Lung microvascular endothelial cell (primary cell): ENCODE measurements at regions not wholly inside any gene's neighbourhood (a gene's known extent, or its start where the extent isn't known, plus 50 kb on each side); places are given as distances from the start of the nearest gene placed in this dataset.
"Not testable (repeated sequence)": the region's sequence is repeated elsewhere in the genome, so short reads cannot be mapped to it uniquely, and the experiment has no call there.

ENCODE experiments used
- DNase-seq, 2 donors: peaks; one replicate each; pipeline versions ENCODE4 v3.0.0 to v3.0.0-alpha.2; 2010; ENCODE audit warnings: low read depth in 2 of 2

DNA sequence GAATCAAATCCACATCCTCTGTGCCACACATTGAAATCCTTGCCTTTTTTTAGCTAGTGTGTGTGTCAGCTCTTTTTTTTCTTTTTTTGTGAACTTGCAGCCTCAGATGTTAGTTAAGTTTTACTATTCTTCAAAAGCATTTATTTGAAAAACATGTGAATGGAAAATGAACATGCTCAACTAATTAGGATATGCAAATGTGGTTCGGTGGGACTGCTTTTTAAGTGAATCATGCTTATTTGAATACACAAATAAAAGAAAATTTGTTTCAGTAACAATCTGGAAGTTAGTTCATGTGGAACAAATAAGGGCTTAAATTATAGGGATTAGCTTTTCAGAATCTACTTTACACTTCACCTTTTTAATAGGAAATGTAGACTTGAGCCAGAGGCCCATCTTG lies 751.5 kb upstream of the FAM241A start:
- no peak for DNase-seq

DNA sequence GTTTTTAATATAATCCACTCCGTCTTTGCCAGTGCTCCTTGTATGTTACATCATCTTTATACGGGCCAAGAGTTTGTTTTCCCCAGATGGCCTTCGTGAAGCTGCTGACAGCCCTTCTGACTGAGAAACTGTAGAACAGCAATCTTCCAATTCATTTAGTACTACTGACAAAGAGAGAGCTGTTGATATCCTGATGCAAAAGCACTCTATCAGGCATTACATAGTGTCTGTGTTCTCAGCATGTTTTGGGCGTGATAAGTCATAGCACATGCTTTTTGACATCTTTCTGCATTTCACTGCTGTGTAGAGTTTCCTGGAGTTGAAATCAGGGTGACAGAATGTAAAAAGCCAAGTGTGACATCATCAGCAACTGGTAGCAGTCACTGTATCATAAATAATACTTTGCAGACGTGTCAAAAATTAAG lies 746.3 kb upstream of the FAM241A start:
- no peak for DNase-seq

DNA sequence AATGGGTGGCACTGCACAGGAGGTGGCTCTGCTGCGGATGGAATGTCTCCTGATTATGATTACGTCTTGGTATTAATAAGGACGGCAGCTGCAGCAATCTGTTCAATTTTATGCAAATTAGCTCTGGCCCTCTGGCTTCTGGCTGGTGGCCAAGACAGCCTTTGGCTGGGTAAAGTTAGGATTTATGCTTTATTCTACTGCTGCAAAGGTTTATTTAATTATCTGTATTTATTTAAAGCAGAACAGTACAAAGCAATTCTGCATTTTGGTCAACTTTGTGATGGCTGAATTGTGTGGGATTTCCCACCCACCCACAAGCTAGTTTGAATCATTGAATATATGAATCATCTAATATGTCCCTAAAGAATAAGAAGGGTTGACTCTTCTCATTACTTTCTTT lies 745.6 kb upstream of the FAM241A start:
- DNase-seq: no peak

DNA sequence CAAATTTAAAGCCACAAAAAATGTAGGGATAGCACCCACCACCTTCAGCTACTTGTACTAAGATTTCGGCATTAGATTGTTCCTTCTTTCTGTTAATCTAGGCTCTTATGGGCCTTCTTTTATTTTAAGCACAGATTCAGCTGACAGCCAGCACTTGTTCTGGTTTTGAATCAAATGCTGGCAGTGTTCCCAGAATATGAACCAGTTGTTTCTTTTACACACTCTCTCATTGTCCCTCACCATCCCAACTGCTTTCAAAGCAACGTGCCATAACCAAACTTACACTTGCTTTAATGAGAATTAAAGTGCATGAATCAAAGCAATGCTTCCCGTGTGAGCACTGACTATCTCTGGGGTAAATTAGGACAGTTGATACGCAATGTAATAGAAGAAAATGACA lies 744.5 kb upstream of the FAM241A start:
- DNase-seq: no peak

DNA sequence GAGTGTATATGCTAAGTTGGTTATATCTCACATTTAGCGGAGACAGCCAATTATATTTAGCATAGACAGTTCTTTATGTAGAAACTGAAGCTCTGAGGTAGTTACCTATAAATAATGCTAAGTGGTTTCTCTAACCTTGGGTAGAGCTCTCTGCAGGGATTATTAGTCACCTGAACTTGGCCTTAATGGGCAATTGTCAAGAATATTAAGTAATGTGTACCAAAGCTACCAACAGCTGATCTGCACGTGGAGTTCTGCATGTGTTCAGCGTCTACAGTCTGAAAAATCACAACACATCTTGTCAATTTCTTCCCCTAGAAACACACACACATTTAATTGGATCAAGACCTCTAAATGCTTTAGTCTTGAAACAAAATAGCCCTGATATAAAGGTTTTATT lies 740.6 kb upstream of the FAM241A start:
- DNase-seq: no peak

DNA sequence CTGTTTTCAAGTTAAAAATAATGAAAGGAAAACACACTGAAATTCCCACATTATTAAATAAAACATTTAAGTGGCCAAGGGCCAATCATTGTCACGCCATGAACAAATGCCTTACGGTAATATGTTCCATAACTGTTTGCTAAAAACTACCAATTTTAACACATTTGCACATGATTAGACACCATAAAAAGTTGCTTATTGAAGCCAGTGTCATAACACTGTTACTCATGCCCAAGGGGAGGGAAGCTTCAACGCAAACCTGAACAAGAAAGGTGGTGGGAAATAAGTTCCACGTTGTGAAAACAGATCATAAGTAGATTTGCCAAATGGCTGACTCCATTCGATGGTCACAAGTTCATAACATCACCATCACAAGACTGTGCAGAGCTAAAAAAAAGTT lies 739.3 kb upstream of the FAM241A start:
- no peak for DNase-seq

DNA sequence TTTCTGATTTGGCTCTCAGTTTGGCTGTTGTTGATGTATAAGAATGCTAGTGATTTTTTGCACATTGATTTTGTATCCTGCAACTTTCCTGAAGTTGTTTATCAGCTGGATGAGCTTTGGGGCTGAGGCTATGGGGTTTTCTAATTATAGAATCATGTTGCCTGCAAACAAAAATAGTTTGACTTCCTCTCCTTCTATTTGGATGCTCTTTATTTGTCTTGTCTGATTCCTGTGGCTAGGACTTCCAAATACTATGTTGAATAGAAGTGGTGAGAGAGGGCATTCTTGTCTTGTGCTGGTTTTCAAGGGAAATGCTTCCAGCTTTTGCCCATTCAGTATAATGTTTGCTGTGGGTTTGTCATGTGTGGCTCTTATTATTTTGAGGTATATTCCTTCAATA lies 734.7 kb upstream of the FAM241A start:
- no peak for DNase-seq

DNA sequence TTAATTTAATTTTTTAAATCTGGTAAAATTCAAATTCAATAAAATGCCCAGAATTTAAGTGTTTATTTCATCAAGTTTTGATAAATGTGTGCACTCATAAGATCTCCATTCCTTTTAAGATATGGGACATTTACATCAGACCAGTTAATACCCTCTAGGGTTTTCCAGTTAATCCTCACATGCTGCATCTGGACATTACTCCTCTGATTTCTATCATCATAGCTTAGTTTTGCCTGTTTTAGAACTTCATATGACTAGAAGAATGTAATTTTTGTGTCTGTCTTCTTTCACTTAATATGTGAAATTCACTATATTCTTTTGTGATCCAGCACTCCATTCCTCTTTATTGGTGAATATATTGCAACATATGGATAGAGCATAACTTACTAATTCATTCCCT lies 727.7 kb upstream of the FAM241A start:
- DNase-seq: no peak

DNA sequence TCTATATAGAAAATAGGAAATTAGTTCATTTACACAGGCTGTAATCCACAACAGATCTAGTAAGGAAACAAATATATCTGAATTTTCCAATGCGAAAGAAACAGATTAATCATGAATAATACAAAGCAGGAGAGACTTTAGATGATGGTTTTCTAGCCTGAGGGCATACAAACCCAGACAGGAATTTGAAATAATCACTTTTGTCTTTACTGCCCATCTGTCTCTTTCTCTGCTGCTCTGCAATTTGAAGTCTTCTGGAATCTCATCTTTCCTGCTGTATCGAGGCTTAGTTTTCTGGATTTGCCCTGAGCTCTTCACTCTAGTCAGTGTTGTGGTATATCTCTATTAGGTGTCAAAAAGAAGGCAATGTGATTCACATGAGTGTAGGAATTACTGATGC lies 711.8 kb upstream of the FAM241A start:
- DNase-seq: no peak

DNA sequence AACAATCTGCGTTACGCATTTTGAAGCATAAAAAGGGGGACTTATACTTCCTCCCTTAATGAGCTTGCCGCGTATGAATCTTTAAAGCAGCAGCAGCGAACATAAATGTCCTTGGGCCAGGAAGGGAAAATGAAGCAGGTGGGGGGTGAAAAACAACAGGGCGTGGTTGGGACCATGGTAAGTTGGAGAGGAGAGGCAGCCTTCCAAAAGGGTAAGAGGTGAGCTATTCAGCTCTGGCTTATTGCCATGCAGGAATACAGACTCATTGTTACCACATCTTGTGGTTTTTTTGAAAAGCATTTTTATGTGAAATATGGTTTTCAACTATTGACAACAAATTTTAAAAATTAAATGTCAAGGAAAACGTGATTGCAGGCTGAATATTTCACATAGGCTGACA lies 710.7 kb upstream of the FAM241A start:
- DNase-seq: no peak

DNA sequence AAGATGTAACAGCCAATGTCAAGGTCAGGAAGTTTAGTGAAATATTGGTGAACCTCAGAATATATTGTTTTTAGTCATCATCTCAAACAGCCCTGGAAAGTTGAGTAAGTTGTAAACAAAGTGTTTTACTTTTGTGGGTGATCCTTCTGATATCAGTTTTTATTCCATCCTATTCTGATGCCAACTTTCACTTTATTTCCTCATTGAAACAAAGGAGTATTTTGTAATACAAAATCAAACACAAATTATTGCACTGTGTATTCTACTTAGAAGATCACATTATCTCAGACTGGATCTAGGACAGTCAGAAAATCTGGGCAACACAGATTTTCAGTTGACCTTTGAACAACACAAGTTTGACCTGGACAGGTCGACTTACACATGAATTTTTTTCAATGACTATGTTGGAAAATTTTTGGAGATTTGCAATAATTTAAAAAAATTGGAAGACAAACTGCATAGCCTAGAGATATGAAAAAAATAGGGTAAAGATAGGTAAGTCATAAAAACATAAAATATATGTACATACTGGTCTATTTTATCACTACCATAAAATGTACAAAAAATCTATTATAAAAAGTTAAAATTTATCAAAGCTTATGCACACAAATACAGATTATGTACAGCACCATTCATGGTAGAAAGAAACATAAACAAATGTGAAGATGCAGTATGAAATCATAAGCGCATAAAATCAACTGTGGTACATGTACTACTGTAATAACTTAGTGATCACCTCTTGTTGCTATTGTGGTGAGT lies 709.1 kb upstream of the FAM241A start:
- no peak for DNase-seq

DNA sequence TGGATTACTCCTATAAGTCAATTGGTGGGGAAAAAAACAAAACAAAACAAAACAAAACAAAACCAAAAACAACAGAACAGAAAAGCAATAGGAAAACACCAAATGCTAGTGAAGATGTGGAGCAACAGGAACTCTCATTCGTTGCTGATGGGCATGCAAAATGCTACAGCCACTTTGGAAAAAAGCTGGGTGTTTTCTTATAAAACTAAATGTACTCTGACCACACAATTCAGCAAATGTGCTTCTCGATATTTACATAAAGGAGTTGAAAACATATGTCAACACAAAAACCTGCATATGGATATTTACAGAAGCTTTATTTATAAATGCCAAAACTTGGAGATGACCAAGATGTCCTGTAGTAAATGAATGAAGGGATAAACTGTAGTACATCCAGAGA lies 703.6 kb upstream of the FAM241A start:
- no peak for DNase-seq

DNA sequence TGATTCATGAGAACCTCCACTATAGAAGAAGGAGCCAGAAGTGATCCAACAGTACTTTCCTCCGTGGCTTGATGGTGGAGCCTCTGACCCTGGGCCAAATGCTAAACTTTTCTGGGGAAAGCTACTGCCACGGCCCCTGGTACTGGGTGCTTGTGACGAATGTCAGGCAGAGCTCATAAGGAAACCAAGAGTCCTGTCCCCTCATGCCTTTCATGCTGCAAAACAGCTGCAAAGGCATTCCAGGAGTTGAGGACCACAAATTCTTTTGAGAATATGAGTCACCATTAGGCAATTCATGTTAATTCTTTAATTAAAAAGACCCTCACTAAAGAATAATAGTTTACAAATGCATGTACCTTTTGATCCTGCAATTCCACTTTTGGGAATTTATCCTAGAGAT lies 700.4 kb upstream of the FAM241A start:
- DNase-seq: not testable (repeated sequence)

DNA sequence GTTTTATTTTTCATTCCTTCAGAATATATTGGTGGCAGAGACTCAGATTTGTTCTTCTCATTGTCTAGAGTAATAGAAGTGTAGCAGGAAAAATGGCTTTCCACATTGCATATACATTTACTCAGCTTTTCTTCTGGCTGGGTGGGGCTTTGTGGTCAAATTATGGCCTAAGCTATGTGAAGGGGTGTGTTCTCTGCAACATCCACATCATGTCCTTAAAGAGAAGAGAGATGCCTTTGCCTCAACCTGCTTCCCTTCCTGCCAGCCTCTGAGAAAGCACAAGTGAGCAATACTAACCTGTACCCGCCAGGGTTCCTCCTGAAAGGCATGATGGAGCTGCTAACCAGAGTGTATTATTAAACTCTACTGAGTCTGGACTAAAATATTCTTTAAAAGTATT lies 695.6 kb upstream of the FAM241A start:
- DNase-seq: no peak

DNA sequence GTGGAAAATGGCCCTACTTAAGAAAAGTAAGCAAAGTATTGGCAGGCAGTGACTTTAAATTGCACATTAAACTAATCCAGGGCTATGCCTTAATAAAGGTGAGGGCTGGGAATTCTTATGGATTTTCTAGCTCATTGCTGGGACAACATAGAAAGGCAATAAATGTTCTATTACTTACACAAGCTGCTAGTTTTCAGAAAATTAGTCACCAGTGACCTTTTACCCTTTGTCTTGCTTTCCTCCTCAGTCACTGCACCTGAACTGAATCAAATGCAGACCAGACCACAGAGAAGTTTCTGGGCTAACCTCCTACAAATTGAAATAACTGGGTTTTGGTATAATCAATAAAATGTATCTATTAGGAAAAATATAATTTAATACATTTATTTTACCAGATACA lies 694.4 kb upstream of the FAM241A start:
- no peak for DNase-seq

DNA sequence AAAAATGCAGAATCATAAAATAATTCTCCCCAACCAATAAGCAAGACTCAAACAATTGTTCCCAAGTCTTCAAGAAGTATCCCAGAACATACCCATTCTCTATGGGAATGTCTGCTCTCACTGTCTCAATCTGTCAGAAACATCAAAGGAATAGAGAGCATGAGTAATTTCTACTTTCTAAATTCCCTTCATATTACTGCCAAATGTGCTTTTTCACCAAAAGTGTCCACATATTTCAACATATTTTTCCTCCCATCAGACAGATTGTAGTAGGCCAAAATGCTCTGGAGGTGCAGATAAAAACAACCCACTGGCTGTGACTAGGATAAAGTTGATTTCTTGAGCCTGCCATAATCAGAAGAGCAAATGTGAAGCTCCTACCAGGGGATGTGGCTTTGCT lies 692.0 kb upstream of the FAM241A start:
- DNase-seq: no peak

DNA sequence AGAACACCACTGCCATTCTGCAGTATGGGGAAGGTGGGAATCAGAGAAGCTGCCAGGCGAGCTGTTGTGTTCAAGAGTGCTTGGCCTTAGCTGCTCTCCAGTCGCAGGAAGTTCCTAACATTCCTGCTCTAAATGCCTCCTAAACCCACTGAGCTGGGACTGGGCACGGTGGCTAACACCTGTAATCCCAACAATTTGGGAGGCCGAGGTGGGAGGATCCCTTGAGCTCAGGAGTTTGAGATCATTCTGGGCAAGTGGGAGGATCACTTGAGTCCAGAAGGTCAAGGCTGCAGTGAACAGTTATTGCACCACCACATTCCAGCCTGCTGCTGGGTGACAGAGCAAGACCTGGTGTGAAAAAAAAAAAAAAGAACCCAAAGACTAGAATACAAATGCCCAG lies 690.3 kb upstream of the FAM241A start:
- DNase-seq: no peak

DNA sequence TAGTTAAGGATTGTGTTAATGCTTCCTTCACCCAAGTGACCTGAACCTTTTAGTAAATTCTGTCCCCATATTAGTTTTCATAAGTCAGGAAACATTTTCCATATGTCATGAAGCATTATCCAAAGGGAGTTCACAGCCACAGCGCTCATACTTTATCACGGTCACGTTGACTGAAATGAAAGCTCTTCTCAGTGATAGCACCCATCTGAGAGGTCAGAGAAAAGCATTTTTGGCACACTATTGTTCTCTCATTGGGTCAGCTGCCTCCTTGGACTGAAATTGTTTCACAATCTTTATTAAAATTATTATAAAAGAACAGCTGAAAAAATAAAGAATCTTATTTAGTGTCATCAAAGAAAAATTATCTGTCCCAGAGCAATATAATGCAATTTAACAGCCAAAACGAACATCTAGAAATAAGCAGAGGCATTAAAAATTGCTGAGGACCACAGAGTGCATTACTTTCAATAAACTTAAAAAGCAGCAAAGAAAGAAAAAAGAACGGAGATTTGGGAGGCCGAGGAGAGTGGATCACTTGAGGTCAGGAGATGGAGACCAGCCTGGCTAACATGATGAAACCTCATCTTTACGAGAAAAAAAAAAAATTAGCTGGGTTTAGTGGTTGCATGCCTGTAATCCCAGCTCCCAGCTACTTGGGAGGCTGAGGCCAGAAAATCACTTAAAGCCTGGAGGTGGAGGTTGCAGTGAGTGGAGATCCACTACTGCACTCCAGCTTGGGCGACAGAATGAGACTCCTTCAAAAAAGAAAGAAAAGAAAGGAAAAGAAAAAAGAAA lies 680.8 kb upstream of the FAM241A start:
- DNase-seq: no peak

DNA sequence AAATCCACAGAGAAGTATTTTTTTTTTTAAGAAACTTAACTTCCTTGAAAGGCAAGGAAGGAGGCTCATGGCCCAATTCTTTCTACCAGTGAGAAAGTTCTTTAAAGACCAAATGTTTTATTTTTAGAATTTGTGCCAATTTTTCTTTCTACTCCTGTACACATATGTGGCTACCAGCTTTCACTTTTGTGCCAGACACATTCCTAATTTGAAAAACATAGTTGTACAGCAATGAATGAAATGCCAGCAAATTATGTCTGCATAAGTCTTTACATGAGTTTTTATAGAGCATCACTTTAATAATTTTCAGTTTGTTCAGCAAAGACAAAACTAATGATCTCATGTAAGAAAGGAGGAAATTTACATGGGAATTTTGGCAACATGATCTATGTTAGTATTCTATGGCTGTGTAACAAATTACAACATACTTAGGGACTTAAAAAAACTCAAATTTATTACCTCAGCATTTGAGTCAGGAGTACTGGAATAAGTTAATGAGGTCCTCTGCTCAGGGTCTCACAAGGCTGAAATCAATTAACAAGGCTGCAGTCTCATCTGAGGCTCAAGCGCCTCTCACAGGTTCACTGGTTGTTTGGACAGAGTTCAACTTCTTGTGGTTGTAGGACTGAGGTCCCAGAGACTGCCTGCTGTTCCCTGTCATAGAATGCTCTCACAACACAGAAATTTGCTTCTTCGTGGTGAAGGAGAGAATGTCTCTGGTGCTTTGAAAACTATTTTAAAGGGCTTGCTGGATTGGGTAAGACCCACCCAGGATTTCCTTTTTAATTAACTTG lies 678.2 kb upstream of the FAM241A start:
- DNase-seq: no peak

DNA sequence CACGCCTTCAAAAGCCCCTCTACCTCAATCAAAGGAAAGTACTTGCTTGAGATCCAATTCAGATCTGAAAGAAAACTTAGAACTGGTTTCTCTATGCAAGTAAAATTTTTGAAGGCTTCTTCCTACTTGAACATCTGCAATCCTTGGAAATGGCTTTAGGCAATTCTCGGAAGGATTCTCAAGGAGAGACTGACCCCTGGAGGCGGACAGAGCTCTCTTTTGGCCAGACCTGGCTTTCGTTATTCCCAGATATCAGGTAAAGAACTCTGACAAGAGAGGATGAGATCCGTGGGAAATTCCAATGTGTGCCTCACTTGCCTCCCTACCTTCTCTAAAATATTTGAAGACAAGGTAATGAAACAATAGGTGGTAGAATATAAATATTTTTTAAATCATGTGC lies 670.3 kb upstream of the FAM241A start:
- no peak for DNase-seq

DNA sequence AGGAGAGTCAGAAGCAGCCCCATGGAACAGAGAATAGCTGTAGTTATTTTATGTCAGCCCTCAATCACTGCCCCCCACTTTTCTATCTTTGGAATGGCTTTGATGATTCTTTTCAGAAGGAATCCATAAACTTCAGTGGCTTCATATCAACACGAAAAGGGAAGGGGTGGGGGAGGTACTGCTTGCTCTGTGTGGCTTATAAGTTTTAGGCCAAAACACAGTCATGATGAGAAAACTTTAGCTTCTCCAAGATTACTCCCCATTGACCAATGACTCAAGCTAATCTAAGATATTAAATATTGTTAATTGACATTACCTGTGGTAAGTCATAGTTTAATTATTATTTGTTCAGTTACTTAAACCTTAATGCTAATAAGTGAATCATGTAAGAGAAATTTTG lies 669.6 kb upstream of the FAM241A start:
- DNase-seq: no peak

DNA sequence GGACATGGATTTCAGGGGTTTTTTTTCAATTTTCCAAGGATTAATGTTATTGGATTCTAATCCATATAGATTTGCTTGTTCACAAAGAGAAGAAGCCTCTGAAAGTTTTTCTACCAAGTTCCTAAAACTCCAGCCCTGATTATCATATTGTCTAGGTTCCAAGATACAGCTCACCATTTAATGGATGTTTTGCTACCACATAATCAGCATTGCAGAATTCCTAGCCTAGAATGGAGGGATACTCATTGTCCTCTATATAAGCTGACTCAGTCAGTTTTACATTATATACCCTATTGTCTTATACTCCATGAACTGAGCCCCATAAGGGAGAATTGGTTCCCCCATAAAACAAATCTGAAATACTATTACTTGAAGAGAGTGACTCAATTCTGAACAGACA lies 664.7 kb upstream of the FAM241A start:
- no peak for DNase-seq
